ENCODE measurements at regions not wholly inside any gene's neighbourhood (a gene's known extent, or its start where the extent isn't known, plus 50 kb on each side); places are given as distances from the start of the nearest gene placed in this dataset.

DNA sequence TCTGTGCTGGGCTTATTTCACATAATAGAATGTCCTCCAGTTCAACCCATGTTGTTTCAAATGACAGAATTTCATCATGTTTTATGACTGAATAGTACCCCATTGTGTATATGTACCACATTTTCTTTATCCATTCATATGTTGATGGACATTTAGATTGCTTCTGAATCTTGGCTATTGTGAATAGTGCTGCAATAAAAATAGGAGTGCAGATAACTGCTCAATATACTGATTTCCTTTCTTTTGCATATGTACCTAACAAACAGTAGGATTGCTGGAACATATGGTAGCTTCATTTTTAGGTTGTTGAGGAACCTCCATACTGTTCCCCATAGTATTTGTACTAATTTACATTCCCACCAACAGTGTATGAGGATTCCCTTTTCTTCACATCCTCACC is 491.1 kb downstream of the BRINP3 start:
- no peak for TF ChIP-seq CTCF (IDR thresholded peaks at IDR 0.05)
- TF ChIP-seq POLR2A (IDR thresholded peaks at IDR 0.05): no peak
